Mesendoderm (in vitro differentiated cells): ENCODE measurements at regions not wholly inside any gene's neighbourhood (a gene's known extent, or its start where the extent isn't known, plus 50 kb on each side); places are given as distances from the start of the nearest gene placed in this dataset.
"Not testable (repeated sequence)": the region's sequence is repeated elsewhere in the genome, so short reads cannot be mapped to it uniquely, and the experiment has no call there.

Experiments
- DNase-seq: peaks from one replicate; pipeline ENCODE4 v3.0.0; 2013
- H2AK5ac ChIP-seq: 2 replicates; pipeline ENCODE4 v1.6.1; 2013; ENCODE audit warnings: low read length, inconsistent platforms
- H2BK120ac ChIP-seq: 2 replicates; pipeline ENCODE4 v1.6.1; 2013; ENCODE audit warnings: low read depth, mild to moderate bottlenecking, low read length, moderate library complexity, mixed read lengths
- H2BK15ac ChIP-seq: replicated peaks from 2 replicates; pipeline ENCODE4 v1.6.1; 2013; ENCODE audit warnings: low read depth, mild to moderate bottlenecking, moderate library complexity
- H2BK5ac ChIP-seq: 2 replicates; pipeline ENCODE4 v1.6.1; 2013; ENCODE audit warnings: low read length, inconsistent platforms
- H3K18ac ChIP-seq: 2 replicates; pipeline ENCODE4 v1.6.1; 2013; ENCODE audit warnings: mild to moderate bottlenecking, low read length, mixed read lengths
- H3K23ac ChIP-seq: one replicate; pipeline ENCODE4 v1.6.1; 2013; ENCODE audit warnings: low read length
- H3K27ac ChIP-seq: 2 replicates; pipeline ENCODE4 v1.5.1; 2013; ENCODE audit warnings: low read depth, mild to moderate bottlenecking, inconsistent platforms, low read length, moderate library complexity
- H3K27me3 ChIP-seq: 2 replicates; pipeline ENCODE4 v1.6.1; 2013; ENCODE audit warnings: low read length, control low read depth, mild to moderate bottlenecking, inconsistent platforms; ENCODE audit not compliant: insufficient read depth, poor library complexity
- H3K36me3 ChIP-seq: 2 replicates; pipeline ENCODE4 v1.6.1; 2013; ENCODE audit warnings: low read length, inconsistent platforms; ENCODE audit not compliant: control insufficient read depth, insufficient read depth
- H3K4ac ChIP-seq: one replicate; pipeline ENCODE4 v1.6.1; 2013; ENCODE audit warnings: low read depth, mild to moderate bottlenecking, low read length, moderate library complexity
- H3K4me1 ChIP-seq: 2 replicates; pipeline ENCODE4 v1.6.1; 2013; ENCODE audit warnings: low read depth, low read length, inconsistent platforms; ENCODE audit not compliant: control insufficient read depth
- H3K4me2 ChIP-seq: 2 replicates; pipeline ENCODE4 v1.6.1; 2013; ENCODE audit warnings: low read length
- H3K4me3 ChIP-seq: 2 replicates; pipeline ENCODE4 v1.5.1; 2013; ENCODE audit warnings: mild to moderate bottlenecking, low read length
- H3K56ac ChIP-seq: one replicate; pipeline ENCODE4 v1.6.1; 2013; ENCODE audit warnings: low read length
- H3K79me1 ChIP-seq: 2 replicates; pipeline ENCODE4 v1.6.1; 2013; ENCODE audit warnings: low read length, inconsistent platforms
- H3K79me2 ChIP-seq: 2 replicates; pipeline ENCODE4 v1.6.1; 2013; ENCODE audit warnings: mild to moderate bottlenecking, low read length; ENCODE audit not compliant: control insufficient read depth, insufficient read depth
- H3K9ac ChIP-seq: 2 replicates; pipeline ENCODE4 v1.6.1; 2013; ENCODE audit warnings: low read length, inconsistent platforms
- H4K5ac ChIP-seq: one replicate; pipeline ENCODE4 v1.6.1; 2013; ENCODE audit warnings: low read length
- H4K8ac ChIP-seq: one replicate; pipeline ENCODE4 v1.6.1; 2013; ENCODE audit warnings: low read depth, mild to moderate bottlenecking, control low read depth, low read length, moderate library complexity
- WGBS: extraction: QIAGEN DNeasy Blood & Tissue Kit; methylation state at CpG from one replicate; pipeline ENCODE4 v1.1.7; 2013; ENCODE audit warnings: low lambda C conversion rate, missing lambda C conversion rate; ENCODE audit not compliant: insufficient coverage; ENCODE audit errors: extremely low coverage; 5-methylcytosine and 5-hydroxymethylcytosine counted together

DNA sequence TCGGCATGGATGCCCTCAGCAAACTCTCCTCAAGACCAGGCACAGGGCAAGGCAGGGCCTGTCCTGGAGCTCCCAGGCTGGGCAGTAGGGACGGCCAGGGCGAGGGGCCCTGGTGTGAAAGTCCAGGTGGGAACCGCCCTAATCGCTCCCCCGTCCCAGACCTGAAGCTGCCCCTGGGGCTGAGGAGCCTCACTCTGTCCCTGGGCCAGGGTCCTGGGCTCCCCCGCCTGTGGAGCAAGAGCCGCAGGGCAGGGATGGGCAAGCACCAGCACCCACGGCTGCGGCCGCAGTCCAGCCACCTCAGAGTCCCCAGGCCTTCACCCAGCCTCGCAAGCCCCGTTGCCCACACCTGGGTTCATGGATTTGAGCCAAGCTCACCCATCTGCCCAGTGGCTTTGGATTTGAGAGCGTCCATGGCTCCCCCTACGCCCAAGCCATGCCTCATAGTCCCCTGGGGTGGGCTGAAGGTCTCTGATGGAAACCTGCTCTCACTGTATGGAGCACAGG, 102.4 kb upstream of the C14orf180 start:
- H3K9ac ChIP-seq: no peak overlapping the region
- no peaks in the 10 kb centered on the region for H3K4me1 ChIP-seq
- WGBS: no CpG with 5 or more reads among the region's 15 CpGs
- no peak overlapping the region for H4K5ac ChIP-seq
- no peak overlapping the region for H4K8ac ChIP-seq
- DNase-seq: no peak
- no peak overlapping the region for H3K23ac ChIP-seq
- no peak overlapping the region for H3K4me2 ChIP-seq
- no peak overlapping the region for H2AK5ac ChIP-seq
- no peaks in the 10 kb centered on the region for H3K36me3 ChIP-seq
- H3K4ac ChIP-seq: no peak overlapping the region
- no peak overlapping the region for H3K4me3 ChIP-seq
- no peak overlapping the region for H3K56ac ChIP-seq
- H3K18ac ChIP-seq: no peak overlapping the region
- no peaks in the 10 kb centered on the region for H3K79me1 ChIP-seq
- H2BK120ac ChIP-seq: no peak overlapping the region
- no peaks in the 10 kb centered on the region for H3K27me3 ChIP-seq
- H2BK15ac ChIP-seq: no peak overlapping the region
- H2BK5ac ChIP-seq: no peak overlapping the region
- no peaks in the 10 kb centered on the region for H3K79me2 ChIP-seq
- H3K27ac ChIP-seq: no peak overlapping the region

DNA sequence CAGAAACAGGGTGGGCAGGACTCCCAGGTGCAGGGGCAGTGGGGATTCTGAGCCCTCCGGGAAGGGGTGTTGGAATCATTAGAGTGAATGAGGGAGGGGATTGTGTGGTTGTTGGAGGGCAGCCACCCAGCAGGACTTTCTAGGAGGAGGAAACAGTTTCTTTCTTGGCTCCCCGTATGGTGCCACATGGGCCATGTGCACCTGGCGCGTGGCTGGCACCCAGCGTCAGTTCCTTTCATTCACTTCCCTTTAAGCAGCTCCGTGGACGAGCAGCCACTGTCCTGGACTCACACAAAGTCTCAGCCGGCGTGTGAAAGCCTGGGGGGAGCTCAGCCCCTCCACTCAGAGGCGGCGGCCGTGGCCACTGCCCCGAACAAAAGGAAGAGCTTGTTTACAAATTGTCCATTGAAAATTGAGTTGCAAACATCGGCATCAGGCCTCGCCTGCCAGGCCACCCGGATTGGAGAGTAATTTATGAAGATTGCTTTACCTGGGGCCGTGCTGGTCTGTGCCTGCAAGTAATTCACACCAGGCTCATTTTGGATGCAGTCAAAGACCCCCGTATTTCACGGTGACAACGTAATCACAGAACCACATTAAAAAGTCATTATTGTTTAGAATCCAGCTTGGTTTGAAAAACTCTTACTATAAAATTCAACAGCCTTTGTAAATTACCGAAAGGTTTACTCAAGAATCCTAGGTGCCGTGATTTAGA, 101.7 kb upstream of the C14orf180 start:
- Histone ChIP-seq H3K23ac (no peak overlapping the region), H3K4me2 (no peak overlapping the region), H3K56ac (no peak overlapping the region), H2AK5ac (no peak overlapping the region), H3K18ac (no peak overlapping the region), H3K79me2 (no peaks in the 10 kb centered on the region), H3K4me3 (no peak overlapping the region), H2BK5ac (no peak overlapping the region), H3K79me1 (no peaks in the 10 kb centered on the region), H3K4me1 (no peaks in the 10 kb centered on the region), H3K9ac (no peak overlapping the region), H3K36me3 (no peaks in the 10 kb centered on the region), H4K8ac (no peak overlapping the region), H3K4ac (no peak overlapping the region), H4K5ac (no peak overlapping the region), H3K27me3 (no peaks in the 10 kb centered on the region), H2BK120ac (no peak overlapping the region), H3K27ac (no peak overlapping the region), H2BK15ac (no peak overlapping the region)
- WGBS: no CpG with 5 or more reads among the region's 22 CpGs
- DNase-seq: no peak

DNA sequence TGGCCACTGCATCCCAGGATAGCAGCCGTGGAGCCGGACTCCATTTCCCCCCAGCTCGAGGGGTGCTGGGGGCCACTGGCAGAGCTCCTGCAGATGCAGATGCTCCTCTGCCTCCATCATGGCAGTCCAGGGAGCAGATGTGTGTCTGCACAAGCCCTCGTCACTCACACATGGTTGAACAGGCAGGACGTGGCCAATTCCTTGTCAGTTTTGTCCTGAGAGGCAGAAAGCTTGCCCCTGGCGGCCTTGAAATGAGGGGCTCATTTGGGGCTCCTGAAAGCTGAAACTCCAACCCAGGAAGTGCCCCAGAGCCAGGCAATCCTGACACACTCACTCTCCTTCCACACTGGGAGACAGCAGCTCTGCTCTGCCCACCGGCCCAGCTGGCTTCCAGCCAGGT, 100.9 kb upstream of the C14orf180 start:
- H3K79me2 ChIP-seq: no peaks in the 10 kb centered on the region
- no peak overlapping the region for H2AK5ac ChIP-seq
- H3K4ac ChIP-seq: no peak overlapping the region
- H3K18ac ChIP-seq: no peak overlapping the region
- no peak overlapping the region for H4K8ac ChIP-seq
- no peaks in the 10 kb centered on the region for H3K36me3 ChIP-seq
- no peaks in the 10 kb centered on the region for H3K79me1 ChIP-seq
- no peak overlapping the region for H3K56ac ChIP-seq
- no peaks in the 10 kb centered on the region for H3K4me1 ChIP-seq
- WGBS: no CpG with 5 or more reads among the region's 7 CpGs
- no peak overlapping the region for H3K9ac ChIP-seq
- H3K4me2 ChIP-seq: no peak overlapping the region
- no peak overlapping the region for H2BK120ac ChIP-seq
- H4K5ac ChIP-seq: no peak overlapping the region
- no peak overlapping the region for H3K4me3 ChIP-seq
- no peak overlapping the region for H2BK5ac ChIP-seq
- no peak overlapping the region for H3K27ac ChIP-seq
- no peak overlapping the region for H3K23ac ChIP-seq
- no peak overlapping the region for H2BK15ac ChIP-seq
- H3K27me3 ChIP-seq: no peaks in the 10 kb centered on the region
- DNase-seq: no peak

DNA sequence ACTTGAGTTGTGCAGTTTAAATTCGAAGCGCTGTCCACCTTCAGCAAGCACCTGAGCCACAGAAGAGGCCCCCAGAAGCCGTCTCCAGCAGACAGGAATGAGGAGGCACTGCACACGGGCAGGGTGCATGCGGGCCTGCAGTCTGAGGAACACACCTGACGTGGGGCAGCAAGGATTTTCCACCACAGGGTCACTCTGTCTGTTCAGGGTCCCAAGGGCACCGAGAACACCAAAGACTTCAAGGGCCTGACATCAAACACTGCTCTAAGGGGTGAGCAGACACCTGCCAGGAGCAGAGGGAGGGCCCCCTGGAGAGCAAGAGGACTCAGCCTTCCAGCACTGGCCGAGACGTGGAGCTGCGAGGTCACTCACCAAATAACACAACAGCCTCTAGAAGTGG, 99.7 kb upstream of the C14orf180 start:
- Histone ChIP-seq H3K4me1 (no peaks in the 10 kb centered on the region), H4K5ac (no peak overlapping the region), H2BK15ac (no peak overlapping the region), H3K79me2 (no peaks in the 10 kb centered on the region), H3K18ac (no peak overlapping the region), H3K4me2 (no peak overlapping the region), H3K27ac (no peak overlapping the region), H3K4me3 (no peak overlapping the region), H3K4ac (no peak overlapping the region), H2BK120ac (no peak overlapping the region), H2BK5ac (no peak overlapping the region), H3K56ac (no peak overlapping the region), H3K9ac (no peak overlapping the region), H3K23ac (no peak overlapping the region), H3K79me1 (no peaks in the 10 kb centered on the region), H3K36me3 (no peaks in the 10 kb centered on the region), H4K8ac (no peak overlapping the region), H2AK5ac (no peak overlapping the region), H3K27me3 (no peaks in the 10 kb centered on the region)
- no CpG with 5 or more reads among the region's 10 CpGs for WGBS
- no peak for DNase-seq

DNA sequence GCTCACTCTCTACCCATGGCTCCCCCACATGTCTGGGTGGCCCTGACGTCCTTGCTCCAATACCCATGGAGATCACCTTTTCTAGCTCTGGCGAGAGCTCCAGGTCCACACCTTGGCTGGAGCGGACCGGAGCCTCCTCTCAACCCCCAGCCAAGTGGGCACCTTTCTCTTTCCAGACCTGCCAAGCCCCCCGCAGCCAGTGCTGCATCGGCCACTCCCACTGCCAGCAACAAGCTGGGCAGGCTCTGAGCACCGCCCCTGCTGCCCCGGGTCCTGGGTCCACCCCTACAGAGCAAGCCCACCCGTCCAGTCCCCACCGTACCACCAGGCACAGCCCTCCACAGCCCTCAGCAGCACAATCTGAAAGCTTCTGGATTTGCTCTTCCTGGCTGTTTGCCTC, 98.2 kb upstream of the C14orf180 start:
- Histone ChIP-seq H2AK5ac (no peak overlapping the region), H4K8ac (no peak overlapping the region), H3K79me1 (no peaks in the 10 kb centered on the region), H3K23ac (no peak overlapping the region), H2BK5ac (no peak overlapping the region), H3K4ac (no peak overlapping the region), H3K4me3 (no peak overlapping the region), H4K5ac (no peak overlapping the region), H2BK15ac (no peak overlapping the region), H3K27me3 (no peaks in the 10 kb centered on the region), H3K27ac (no peak overlapping the region), H3K79me2 (no peaks in the 10 kb centered on the region), H3K56ac (no peak overlapping the region), H2BK120ac (no peak overlapping the region), H3K4me2 (no peak overlapping the region), H3K36me3 (no peaks in the 10 kb centered on the region), H3K18ac (no peak overlapping the region), H3K4me1 (no peaks in the 10 kb centered on the region), H3K9ac (no peak overlapping the region)
- WGBS: no CpG with 5 or more reads among the region's 10 CpGs
- DNase-seq: no peak

DNA sequence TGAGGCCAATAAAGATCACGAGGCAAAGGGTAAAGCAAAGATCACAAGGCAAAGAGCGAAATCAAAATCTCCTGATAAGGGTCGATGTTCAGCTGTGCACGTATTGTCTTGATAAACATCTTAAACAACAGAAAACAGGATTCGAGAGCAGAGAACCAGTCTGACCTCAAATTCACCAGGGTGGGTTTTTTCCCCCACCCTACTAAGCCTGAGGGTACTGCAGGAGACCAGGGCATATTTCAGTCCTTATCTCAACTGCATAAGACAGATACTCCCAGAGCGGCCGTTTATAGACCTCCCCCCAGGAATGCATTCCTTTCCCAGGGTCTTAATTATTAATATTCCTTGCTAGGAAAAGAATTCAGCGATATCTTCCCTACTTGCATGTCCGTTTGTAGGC, 97.5 kb upstream of the C14orf180 start:
- H4K8ac ChIP-seq, H3K4me2 ChIP-seq, H4K5ac ChIP-seq, H3K4me3 ChIP-seq, H2BK120ac ChIP-seq, H3K79me2 ChIP-seq, H3K4ac ChIP-seq, H3K56ac ChIP-seq, H3K18ac ChIP-seq, DNase-seq, H2AK5ac ChIP-seq, H2BK15ac ChIP-seq, H3K27me3 ChIP-seq, H3K79me1 ChIP-seq, H3K4me1 ChIP-seq, H3K36me3 ChIP-seq, H2BK5ac ChIP-seq, H3K23ac ChIP-seq, H3K27ac ChIP-seq, H3K9ac ChIP-seq: not testable (repeated sequence)
- WGBS: no CpG with 5 or more reads among the region's 9 CpGs
